NCI-H748 (cell line): ENCODE measurements at regions not wholly inside any gene's neighbourhood (a gene's known extent, or its start where the extent isn't known, plus 50 kb on each side); places are given as distances from the start of the nearest gene placed in this dataset.
A peak's percentile ranks its signal among the peaks of the same experiment; 100 is the strongest.
"Not testable (repeated sequence)": the region's sequence is repeated elsewhere in the genome, so short reads cannot be mapped to it uniquely, and the experiment has no call there.

Source experiments
- DNase-seq: peaks from one replicate; lab custom pipeline; 2025; ENCODE audit not compliant: unreplicated experiment; lab: John Stamatoyannopoulos, UW

- no peak for DNase-seq
Measured at GRCh38 chr12:56872366-56872765, 61.8 kb downstream of the SDR9C7 start.

DNA sequence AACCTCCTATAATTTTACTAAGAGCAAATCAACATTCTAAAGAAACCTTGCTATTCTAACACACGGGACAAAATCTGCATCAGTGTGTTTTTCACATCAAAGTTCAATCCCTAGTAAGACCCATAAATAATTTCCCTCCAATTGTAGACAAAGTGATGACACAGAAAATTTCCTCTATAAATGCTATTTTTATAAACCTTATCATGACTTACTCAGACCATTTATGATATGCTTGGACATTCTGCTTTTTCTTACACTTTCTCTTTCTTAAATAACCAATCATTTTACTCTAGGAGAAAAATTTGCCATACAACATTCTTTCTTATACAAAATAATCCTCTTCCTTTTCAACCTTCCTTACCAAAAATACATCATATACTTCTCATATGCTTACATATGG is 67.0 kb downstream of the SDR9C7 start:
- DNase-seq: no peak

DNA sequence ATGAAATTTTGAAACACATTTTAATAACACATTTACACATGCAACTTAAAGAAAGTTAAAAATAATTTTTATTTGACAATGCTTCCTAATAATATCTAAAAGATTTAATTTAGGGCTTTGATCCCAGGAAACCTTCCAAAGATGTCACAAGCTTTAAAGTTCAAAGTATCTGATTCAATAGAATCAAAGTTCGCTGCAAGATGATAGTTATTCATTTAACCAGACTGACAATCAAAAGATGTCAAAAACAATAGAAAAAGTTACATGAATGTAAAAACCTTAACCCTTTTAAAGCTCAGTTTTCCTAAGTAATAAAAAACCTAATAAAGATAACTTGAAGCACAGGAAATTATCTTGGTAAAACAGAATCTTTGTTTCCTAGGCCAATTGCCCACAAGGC is 67.7 kb downstream of the SDR9C7 start:
- no peak for DNase-seq

DNA sequence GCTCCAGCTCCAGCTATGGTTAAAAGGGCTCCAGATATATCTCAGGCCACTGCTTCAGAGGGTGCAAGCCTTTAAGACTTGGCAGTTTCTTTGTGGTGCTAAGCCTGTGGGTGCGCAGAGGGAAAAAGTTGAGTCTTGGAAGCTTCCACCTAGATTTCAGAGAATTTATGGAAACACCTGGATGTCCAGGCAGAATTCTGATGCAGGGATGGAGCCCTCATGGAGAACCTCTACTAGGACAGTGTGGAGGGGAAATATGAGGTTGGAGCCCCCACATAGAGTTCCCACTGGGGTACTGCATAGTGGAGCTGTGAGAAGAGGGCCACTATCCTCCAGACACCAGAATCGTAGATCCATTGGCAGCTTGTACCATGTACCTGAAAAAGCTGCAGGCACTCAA is 69.9 kb downstream of the SDR9C7 start:
- no peak for DNase-seq

DNA sequence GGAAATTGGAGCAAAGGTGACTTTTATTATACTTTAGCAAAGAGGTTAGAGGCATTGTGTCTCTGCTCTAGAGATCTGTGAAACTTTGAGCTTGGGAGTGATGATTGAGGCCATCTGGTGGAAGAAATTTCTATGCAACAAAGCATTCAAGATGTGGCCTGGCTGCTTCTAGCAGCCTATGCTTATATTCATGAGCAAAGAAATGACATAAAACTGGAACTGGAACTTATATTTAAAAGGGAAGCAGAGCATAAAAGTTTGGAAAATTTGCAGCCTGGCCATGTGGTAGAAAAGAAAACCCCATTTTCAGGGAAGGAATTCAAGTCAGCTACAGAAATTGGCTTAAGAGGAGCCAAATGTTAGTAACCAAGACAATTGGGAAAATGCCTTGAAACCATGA is 70.4 kb downstream of the SDR9C7 start:
- no peak for DNase-seq

GRCh38 chr12:56862264-56862663 is 71.9 kb downstream of the SDR9C7 start:
- DNase-seq: no peak

- DNase-seq: not testable (repeated sequence)
Measured at GRCh38 chr12:56853392-56853978, 80.7 kb downstream of the SDR9C7 start.

DNA sequence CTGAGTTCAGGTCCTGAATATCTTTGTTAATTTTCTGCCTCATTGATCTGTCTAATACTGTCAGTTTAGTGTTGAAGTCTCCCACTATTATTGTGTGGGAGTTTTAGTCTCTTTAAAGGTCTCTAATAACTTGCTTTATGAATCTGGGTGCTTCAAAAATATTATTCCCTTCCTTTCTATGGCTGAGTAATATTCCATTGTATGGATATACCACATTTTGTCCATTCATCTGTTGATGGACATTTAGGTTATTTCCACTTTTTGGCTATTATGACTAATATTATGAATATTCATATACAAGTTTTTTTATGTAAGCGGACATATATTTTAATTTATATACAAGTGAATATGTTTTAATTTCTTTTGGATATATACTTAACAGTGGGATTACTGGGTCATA is 82.7 kb downstream of the SDR9C7 start:
- no peak for DNase-seq

- DNase-seq: no peak
Measured at GRCh38 chr12:56840922-56841321, 77.8 kb downstream of the HSD17B6 start.

DNA sequence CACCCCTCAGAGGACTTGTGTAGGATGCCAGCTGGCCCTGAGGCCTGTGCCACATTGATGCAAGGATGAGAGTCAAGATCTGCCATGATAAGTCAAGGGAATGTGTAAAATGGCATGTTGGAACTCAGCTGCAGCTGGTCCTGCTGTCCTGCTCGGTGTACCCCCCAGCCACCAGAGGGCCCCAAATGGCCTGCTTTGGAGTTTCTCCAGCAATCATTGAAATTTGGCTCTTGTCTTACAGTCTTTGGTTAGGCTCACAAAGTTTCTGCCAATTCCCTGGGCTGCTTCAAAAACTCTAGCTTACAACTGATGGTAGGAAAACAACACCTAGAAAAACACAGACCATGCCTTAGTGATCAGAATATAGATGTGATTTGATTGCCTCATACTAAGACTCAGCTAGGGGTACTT is 76.8 kb downstream of the HSD17B6 start:
- DNase-seq: peak; percentile 13

- no peak for DNase-seq
Measured at GRCh38 chr12:56839489-56839848, 76.3 kb downstream of the HSD17B6 start.

GRCh38 chr12:56838621-56839488 is 75.7 kb downstream of the HSD17B6 start:
- no peak for DNase-seq
